GM23248 (cell line): ENCODE measurements at regions not wholly inside any gene's neighbourhood (a gene's known extent, or its start where the extent isn't known, plus 50 kb on each side); places are given as distances from the start of the nearest gene placed in this dataset.

Experiments used
- EZH2 ChIP-seq: fragments of 200-600 bp; sonication (generic); IDR thresholded peaks from 2 replicates; pipeline ENCODE4 v1.6.1; 2018; ENCODE audit warnings: antibody characterized with exemption, mild to moderate bottlenecking; ENCODE audit not compliant: insufficient read depth, poor library complexity, severe bottlenecking
- EZH2phosphoT487 ChIP-seq: fragments of 200-600 bp; sonication (generic); IDR thresholded peaks from 2 replicates; pipeline ENCODE4 v1.6.1; 2018; ENCODE audit warnings: antibody characterized with exemption, moderate library complexity, mild to moderate bottlenecking, low read depth; ENCODE audit not compliant: insufficient read depth

GRCh38 chr7:142451296-142451695 lies 193.4 kb upstream of the PRSS58 start:
- TF ChIP-seq EZH2 = no peak
- no peak for TF ChIP-seq EZH2phosphoT487
